Cardiac muscle cell (in vitro differentiated cells and primary cell): ENCODE measurements at regions not wholly inside any gene's neighbourhood (a gene's known extent, or its start where the extent isn't known, plus 50 kb on each side); places are given as distances from the start of the nearest gene placed in this dataset.
"Not testable (repeated sequence)": the region's sequence is repeated elsewhere in the genome, so short reads cannot be mapped to it uniquely, and the experiment has no call there.

Experiments used
- DNase-seq, 2 donors: peaks; one replicate each; pipeline versions ENCODE4 v3.0.0 to v3.0.0-alpha.2; 2010 to 2017; ENCODE audit warnings: low read depth in 1 of 2, low spot score in 1 of 2
- H3K27ac ChIP-seq: fragments of 200-600 bp; sonication (generic); 2 replicates; pipeline ENCODE4 v1.5.1; 2016
- H3K27me3 ChIP-seq: fragments of 200-600 bp; sonication (generic); 2 replicates; pipeline ENCODE4 v1.6.0; 2016; ENCODE audit warnings: control low read depth
- H3K36me3 ChIP-seq: fragments of 200-600 bp; sonication (generic); 2 replicates; pipeline ENCODE4 v1.5.1; 2016; ENCODE audit warnings: control low read depth
- H3K4me1 ChIP-seq: fragments of 200-600 bp; sonication (generic); 2 replicates; pipeline ENCODE4 v1.8.1; 2017; ENCODE audit warnings: low read depth, mild to moderate bottlenecking, mixed run types
- H3K4me3 ChIP-seq: fragments of 200-600 bp; sonication (generic); 2 replicates; pipeline ENCODE4 v1.5.1; 2016; ENCODE audit warnings: mild to moderate bottlenecking
- H3K9me3 ChIP-seq: fragments of 200-600 bp; sonication (generic); 2 replicates; pipeline ENCODE4 v1.5.1; 2017; ENCODE audit warnings: low read depth, mild to moderate bottlenecking, control low read depth
- CTCF ChIP-seq: IDR thresholded peaks from 2 replicates; pipeline ENCODE4 v1.5.1; 2012; ENCODE audit warnings: low read depth, mild to moderate bottlenecking, low read length

GRCh38 chr22:22180738-22181285 is 63.8 kb upstream of the VPREB1 start:
- no peaks in the 10 kb centered on the region for H3K36me3 ChIP-seq
- H3K4me1 ChIP-seq, result no peaks in the 10 kb centered on the region
- no peak for DNase-seq
- no peak overlapping the region for H3K4me3 ChIP-seq
- no peaks in the 10 kb centered on the region for H3K9me3 ChIP-seq
- no peak overlapping the region for H3K27ac ChIP-seq
- H3K27me3 ChIP-seq, result peaks cover 93% of the 10 kb centered on the region
- TF ChIP-seq CTCF, result no peak

GRCh38 chr22:22179858-22180257 is 64.7 kb upstream of the VPREB1 start:
- H3K27me3 ChIP-seq, result peaks cover 84% of the 10 kb centered on the region
- no peaks in the 10 kb centered on the region for H3K4me1 ChIP-seq
- H3K36me3 ChIP-seq, result no peaks in the 10 kb centered on the region
- no peak for DNase-seq
- no peak for TF ChIP-seq CTCF
- no peak overlapping the region for H3K27ac ChIP-seq
- no peak overlapping the region for H3K4me3 ChIP-seq
- H3K9me3 ChIP-seq, result no peaks in the 10 kb centered on the region

- peaks cover 76% of the 10 kb centered on the region for H3K27me3 ChIP-seq
- TF ChIP-seq CTCF, result no peak
- H3K36me3 ChIP-seq, result no peaks in the 10 kb centered on the region
- H3K27ac ChIP-seq, result no peak overlapping the region
- no peak overlapping the region for H3K4me3 ChIP-seq
- no peaks in the 10 kb centered on the region for H3K4me1 ChIP-seq
- H3K9me3 ChIP-seq, result no peaks in the 10 kb centered on the region
- DNase-seq, result no peak
Observed at GRCh38 chr22:22178992-22179391, 65.6 kb upstream of the VPREB1 start.

- no peak for TF ChIP-seq CTCF
- H3K27me3 ChIP-seq, result peaks cover 70% of the 10 kb centered on the region
- no peak overlapping the region for H3K4me3 ChIP-seq
- no peaks in the 10 kb centered on the region for H3K36me3 ChIP-seq
- H3K4me1 ChIP-seq, result no peaks in the 10 kb centered on the region
- no peaks in the 10 kb centered on the region for H3K9me3 ChIP-seq
- no peak for DNase-seq
- no peak overlapping the region for H3K27ac ChIP-seq
Observed at GRCh38 chr22:22178355-22178965, 66.1 kb upstream of the VPREB1 start.

- no peak for DNase-seq
- peaks cover 57% of the 10 kb centered on the region for H3K27me3 ChIP-seq
- no peak overlapping the region for H3K4me3 ChIP-seq
- TF ChIP-seq CTCF, result no peak
- no peaks in the 10 kb centered on the region for H3K9me3 ChIP-seq
- H3K4me1 ChIP-seq, result no peaks in the 10 kb centered on the region
- no peaks in the 10 kb centered on the region for H3K36me3 ChIP-seq
- no peak overlapping the region for H3K27ac ChIP-seq
Observed at GRCh38 chr22:22176929-22177616, 67.5 kb upstream of the VPREB1 start.

- H3K4me3 ChIP-seq, H3K27ac ChIP-seq, H3K4me1 ChIP-seq, H3K36me3 ChIP-seq, DNase-seq, H3K9me3 ChIP-seq: not testable (repeated sequence)
- peaks cover 52% of the 10 kb centered on the region for H3K27me3 ChIP-seq
Observed at GRCh38 chr22:22172896-22173628, 71.5 kb upstream of the VPREB1 start.
